HG03439 (cell line): ENCODE measurements at regions not wholly inside any gene's neighbourhood (a gene's known extent, or its start where the extent isn't known, plus 50 kb on each side); places are given as distances from the start of the nearest gene placed in this dataset.

Source experiments
- ATAC-seq: cut with Tn5 transposase; IDR thresholded peaks from one replicate; pipeline ENCODE4 v1.9.1; 2021; ENCODE audit warnings: mild to moderate bottlenecking, moderate library complexity; ENCODE audit not compliant: unreplicated experiment

- ATAC-seq = no peak
Measured at GRCh38 chr1:55623311-55623710, 408.1 kb upstream of the USP24 start.

DNA sequence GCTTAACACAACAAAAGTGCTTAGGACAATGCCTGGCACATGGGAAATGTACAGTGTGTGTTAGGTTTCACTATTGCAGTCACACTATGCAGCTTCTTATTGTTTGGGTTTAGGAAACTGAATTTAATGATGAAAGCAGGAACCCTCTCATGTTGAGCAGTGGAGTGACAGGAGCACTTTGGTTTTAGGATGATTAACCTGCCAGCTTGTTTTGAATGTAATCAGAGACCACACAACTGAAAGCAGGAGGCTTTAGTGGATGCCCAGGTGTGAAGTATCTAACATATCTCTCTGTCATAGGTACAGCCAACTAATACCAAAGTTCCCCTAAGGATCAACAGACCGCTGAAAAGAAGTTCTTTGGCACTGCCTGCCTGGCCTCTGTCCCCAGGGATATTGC, 406.9 kb upstream of the USP24 start:
- no peak for ATAC-seq

GRCh38 chr1:55618199-55618598, 403.0 kb upstream of the USP24 start:
- no peak for ATAC-seq

DNA sequence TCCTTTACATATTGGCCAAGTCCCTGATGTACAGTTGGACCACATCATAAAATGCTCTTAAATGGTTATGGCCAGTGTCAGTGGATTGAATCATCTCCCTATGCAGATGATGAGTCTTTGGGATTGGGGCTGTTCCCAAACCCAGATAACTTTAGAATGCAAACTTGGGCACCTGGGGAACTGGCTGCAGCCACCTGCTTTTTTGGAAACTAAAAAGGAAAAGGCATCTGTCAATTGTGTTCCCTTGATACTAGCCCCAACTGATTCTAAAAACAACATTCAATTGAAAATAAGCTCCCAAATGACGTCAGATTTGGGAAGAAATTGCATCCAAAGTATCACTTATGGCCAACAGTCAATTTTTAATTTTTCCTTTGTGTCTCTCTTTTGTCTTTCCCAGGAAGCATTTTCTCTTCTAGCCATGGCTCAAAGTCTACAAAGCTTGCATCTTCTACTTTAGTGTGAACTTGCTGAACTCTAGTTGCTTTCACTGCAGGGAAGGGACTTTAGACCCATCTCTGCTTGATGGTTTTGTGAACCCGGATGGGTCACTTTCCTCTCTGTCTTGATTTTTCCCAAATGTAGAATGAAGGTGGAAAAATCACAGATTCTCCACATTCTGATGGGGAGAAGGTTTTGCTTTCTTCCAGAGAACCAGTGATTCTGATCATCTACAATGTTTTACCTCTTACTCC, 402.3 kb upstream of the USP24 start:
- no peak for ATAC-seq

DNA sequence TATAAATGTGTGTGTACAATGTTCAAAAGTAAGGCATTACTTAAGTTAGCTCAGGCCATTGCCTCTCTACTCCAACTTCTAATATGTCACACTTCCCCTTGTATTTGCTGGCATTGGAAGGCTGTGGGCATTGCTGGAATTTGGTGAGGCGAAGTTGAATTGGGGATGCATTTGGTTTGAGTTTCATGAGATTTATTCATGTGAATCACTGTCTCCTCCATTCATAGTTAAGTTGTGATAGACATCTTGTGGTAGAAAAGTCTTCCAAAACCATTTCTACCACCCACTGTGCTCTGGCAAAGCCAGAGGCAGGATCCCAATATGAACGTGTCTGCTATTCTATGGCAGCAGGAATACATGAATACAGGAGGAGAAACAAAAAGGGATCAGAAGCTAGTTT, 397.8 kb upstream of the USP24 start:
- no peak for ATAC-seq

DNA sequence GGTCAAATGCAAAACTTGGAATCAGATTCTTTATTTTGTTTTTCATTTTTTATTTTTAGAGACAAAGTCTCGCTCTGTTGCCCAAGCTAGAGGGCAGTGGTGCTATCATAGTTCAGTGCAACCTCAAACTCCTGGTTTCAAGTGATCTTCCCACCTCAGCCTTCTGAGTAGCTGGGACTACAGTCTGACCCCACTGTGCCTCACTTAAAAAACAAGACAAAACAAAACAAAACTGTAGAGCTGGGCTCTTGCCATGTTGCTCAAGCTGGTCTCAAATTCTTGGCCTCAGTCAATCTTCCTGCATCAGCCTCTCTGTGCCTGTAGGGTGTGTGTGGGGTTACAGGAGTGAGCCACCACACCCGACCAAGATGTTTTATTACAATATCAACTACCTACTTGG, 396.0 kb upstream of the USP24 start:
- ATAC-seq = no peak

GRCh38 chr1:55610203-55610602, 395.0 kb upstream of the USP24 start:
- ATAC-seq = no peak

GRCh38 chr1:55609630-55610029, 394.5 kb upstream of the USP24 start:
- ATAC-seq = no peak

DNA sequence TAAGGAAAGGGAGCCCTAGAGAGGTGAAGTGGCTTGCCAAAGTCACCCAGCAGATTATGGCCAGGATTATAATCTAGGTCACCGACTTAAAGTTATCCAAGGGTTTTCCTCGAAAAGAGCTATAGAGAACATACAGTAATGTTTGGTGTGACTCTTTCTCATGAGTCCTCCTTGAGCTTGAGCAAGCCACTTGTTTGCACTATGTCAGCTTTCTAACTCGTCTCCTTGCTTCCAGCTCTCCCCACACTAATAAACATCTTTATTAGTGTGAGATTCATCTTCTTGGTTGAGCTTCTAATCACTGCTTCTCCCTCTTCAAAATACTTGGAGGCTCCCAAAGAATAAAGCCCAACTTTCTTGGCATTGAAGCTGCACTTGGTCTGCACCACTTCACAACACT, 390.0 kb upstream of the USP24 start:
- no peak for ATAC-seq

GRCh38 chr1:55604749-55605148, 389.6 kb upstream of the USP24 start:
- ATAC-seq = no peak

DNA sequence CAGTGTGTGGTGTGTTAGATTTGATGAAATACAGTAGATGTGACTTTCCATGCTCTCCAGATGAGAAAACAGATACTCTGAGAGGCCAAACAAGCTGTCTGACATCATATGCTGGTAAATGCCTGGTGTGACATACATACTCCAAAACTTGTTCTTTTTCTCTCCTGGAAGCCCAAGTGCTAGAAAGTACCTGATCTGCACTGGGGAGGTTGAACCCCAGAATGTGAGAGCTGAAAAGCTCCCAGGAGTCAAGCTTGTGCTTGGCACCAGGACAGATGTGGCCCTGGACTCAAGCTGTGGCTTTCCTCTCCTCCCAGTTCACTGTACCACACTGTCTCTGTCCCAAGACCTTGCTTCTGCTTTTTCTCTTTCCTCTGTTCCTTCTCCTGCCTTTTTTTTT, 389.0 kb upstream of the USP24 start:
- ATAC-seq = no peak

GRCh38 chr1:55600242-55600641, 385.1 kb upstream of the USP24 start:
- no peak for ATAC-seq

- ATAC-seq = no peak
Measured at GRCh38 chr1:55597910-55598309, 382.7 kb upstream of the USP24 start.

GRCh38 chr1:55594701-55595100, 379.5 kb upstream of the USP24 start:
- no peak for ATAC-seq

- no peak for ATAC-seq
Measured at GRCh38 chr1:55593298-55593697, 378.1 kb upstream of the USP24 start.

GRCh38 chr1:55592122-55592521, 377.0 kb upstream of the USP24 start:
- no peak for ATAC-seq

DNA sequence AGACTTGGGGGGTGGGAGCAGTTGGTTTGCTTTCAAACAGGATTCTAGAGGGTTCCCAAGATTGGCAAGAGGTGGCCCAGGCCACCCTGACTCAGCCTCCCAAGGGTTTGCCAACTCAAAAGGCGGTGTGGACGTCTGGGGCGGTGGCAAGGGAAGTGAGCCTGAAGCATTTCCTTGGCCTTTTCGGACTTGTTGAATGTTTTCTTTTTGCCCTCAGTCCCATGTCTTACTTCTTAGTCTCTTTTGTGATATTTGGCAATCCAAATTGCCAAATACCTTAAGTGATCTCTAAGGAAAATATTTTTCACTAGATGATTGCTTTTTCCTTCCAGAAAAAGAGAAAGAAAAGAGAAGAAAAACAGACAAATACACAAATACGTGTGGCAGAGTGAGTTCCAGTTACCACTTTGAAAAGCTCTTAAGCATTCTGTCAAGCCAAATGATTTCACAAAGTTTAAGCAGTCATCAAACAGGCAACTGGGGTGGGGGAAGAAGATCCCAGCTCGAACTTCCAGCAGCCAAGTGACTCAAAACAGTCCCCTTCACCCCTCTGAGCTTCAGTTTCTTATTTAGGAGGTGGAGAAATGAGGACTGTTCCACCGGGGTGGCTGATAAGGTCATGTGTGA, 374.6 kb upstream of the USP24 start:
- no peak for ATAC-seq

DNA sequence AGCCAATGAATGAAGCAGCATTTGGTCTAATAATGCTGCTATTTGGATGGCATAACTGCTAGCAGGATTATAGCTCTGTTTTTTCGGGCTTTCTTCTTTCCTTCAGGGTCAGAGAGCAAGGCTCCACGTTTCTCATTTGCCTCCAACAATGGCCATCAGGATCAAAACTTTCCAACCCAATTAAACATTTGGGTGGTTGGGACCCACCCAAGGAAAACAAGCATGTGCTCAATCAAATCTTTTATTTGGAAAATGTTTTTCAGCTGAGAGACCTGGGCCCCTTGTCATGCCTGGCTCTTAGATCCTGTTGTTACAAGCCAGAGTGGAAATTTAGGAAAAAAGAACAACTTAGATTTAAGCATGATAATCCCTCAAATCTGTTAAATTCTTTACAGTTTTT, 373.1 kb upstream of the USP24 start:
- no peak for ATAC-seq

GRCh38 chr1:55586771-55587170, 371.6 kb upstream of the USP24 start:
- no peak for ATAC-seq

GRCh38 chr1:55585402-55585792, 370.2 kb upstream of the USP24 start:
- ATAC-seq = no peak

DNA sequence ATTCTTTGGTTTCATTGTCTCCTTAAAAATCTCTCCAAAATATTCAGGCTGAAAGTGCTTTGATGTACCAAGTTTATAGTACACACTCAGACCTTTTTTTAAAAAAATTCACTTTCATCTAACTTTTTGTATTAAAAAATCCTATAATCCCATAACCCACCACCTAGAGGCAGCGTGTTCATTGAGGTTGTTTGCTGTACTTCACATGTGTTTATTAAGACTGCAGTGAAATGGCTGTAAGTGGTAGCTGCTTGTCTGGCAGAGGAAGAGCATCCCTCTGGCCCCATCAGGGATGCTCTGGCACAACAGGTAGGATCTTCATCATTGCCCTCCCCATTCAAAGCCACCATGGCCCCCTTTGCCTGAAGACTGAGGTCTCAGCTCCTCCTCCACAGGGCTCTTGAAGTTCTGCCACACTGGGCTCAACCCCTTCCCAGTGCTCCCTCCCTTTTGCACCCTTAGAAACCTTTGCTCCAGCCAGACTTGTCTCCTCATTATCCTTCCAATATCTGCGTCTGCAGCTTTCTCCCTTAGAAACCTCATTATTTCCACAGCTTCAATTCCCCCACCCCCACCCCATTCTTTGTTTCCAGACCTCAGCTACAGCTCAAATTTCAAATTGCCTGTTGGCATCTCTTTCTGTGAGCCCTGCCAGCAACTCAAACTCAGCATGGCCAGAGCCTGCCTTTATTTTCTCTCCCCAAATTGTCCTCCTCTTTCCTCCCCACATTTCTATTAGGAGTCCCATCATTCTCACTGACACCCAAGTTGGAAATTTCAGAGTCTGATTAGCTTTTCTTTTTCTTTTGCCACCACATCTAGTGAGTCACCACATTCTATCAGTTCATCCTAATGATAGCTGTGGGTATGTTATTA, 369.6 kb upstream of the USP24 start:
- no peak for ATAC-seq

- no peak for ATAC-seq
Measured at GRCh38 chr1:55582084-55582483, 366.9 kb upstream of the USP24 start.
